KMS-11 (cell line): ENCODE measurements at regions not wholly inside any gene's neighbourhood (a gene's known extent, or its start where the extent isn't known, plus 50 kb on each side); places are given as distances from the start of the nearest gene placed in this dataset.

Experiments
- H2AFZ ChIP-seq: fragments of 200-600 bp; sonication (generic); 2 replicates; pipeline ENCODE4 v1.6.1; 2016; ENCODE audit warnings: antibody characterized with exemption, mixed run types, low read depth
- H3K27ac ChIP-seq: fragments of 200-600 bp; sonication (generic); 2 replicates; pipeline ENCODE4 v1.6.1; 2016; ENCODE audit warnings: mild to moderate bottlenecking, mixed run types
- H3K27me3 ChIP-seq: fragments of 200-600 bp; sonication (generic); 2 replicates; pipeline ENCODE4 v1.6.1; 2017; ENCODE audit warnings: mild to moderate bottlenecking, low read depth, mixed run types, moderate library complexity; ENCODE audit not compliant: insufficient read depth
- H3K36me3 ChIP-seq: fragments of 200-600 bp; sonication (generic); 2 replicates; pipeline ENCODE4 v1.6.1; 2017; ENCODE audit warnings: mild to moderate bottlenecking, mixed run types; ENCODE audit not compliant: insufficient read depth
- H3K4me1 ChIP-seq: fragments of 200-600 bp; sonication (generic); 2 replicates; pipeline ENCODE4 v1.6.1; 2016; ENCODE audit warnings: mild to moderate bottlenecking, low read depth, mixed run types; ENCODE audit not compliant: poor library complexity, severe bottlenecking
- H3K4me2 ChIP-seq: fragments of 200-600 bp; sonication (generic); 2 replicates; pipeline ENCODE4 v1.7.0; 2016; ENCODE audit warnings: mild to moderate bottlenecking, mixed run types
- H3K4me3 ChIP-seq: fragments of 200-600 bp; sonication (generic); IDR thresholded peaks from 2 replicates; pipeline ENCODE4 v1.6.1; 2017; ENCODE audit warnings: low read depth, low read length, mixed read lengths; ENCODE audit not compliant: insufficient read depth
- H3K79me2 ChIP-seq: fragments of 200-600 bp; sonication (generic); 2 replicates; pipeline ENCODE4 v1.6.1; 2016; ENCODE audit warnings: low read depth, mixed run types; ENCODE audit not compliant: insufficient read depth
- H3K9ac ChIP-seq: fragments of 200-600 bp; sonication (generic); 2 replicates; pipeline ENCODE4 v1.6.1; 2016; ENCODE audit warnings: mild to moderate bottlenecking, mixed run types
- H4K20me1 ChIP-seq: fragments of 200-600 bp; sonication (generic); 2 replicates; pipeline ENCODE4 v1.6.1; 2016; ENCODE audit warnings: mild to moderate bottlenecking, mixed run types; ENCODE audit not compliant: insufficient read depth
- TF ChIP-seq, protein P1 (sequence below): fragments of 200-600 bp; sonication (generic); conservative IDR thresholded peaks from 2 replicates; pipeline ENCODE4 v1.6.1; 2017; ENCODE audit warnings: low read depth, mild to moderate bottlenecking, antibody characterized with exemption, low read length, moderate library complexity, mixed read lengths

DNA sequence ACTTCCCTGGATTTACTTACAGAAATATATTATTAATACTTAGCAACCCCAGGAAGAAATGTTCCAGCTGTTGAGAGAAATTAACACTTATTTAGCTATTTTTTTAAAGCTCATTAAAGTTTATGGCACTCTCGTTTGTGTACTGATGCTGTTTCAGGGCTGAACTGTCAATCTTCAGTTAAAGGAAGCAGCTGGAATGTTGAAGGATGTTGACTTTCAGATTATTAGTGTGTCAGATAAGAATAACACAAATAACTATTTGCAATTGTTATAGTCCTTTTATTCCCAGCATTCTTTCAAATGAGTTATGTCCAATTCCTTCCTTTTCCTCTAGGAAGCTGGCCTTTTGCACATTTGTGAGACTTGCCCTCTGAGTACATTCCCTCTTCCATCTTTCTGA, 278.2 kb upstream of the RAG2 start:
- Histone ChIP-seq H3K4me3 (no peak overlapping the region), H3K4me2 (no peak overlapping the region), H3K79me2 (no peaks in the 10 kb centered on the region), H3K9ac (no peak overlapping the region), H3K27me3 (no peaks in the 10 kb centered on the region), H3K4me1 (no peaks in the 10 kb centered on the region), H3K27ac (no peak overlapping the region), H4K20me1 (no peaks in the 10 kb centered on the region), H2AFZ (no peak overlapping the region), H3K36me3 (no peaks in the 10 kb centered on the region)
- TF ChIP-seq, protein P1, sequence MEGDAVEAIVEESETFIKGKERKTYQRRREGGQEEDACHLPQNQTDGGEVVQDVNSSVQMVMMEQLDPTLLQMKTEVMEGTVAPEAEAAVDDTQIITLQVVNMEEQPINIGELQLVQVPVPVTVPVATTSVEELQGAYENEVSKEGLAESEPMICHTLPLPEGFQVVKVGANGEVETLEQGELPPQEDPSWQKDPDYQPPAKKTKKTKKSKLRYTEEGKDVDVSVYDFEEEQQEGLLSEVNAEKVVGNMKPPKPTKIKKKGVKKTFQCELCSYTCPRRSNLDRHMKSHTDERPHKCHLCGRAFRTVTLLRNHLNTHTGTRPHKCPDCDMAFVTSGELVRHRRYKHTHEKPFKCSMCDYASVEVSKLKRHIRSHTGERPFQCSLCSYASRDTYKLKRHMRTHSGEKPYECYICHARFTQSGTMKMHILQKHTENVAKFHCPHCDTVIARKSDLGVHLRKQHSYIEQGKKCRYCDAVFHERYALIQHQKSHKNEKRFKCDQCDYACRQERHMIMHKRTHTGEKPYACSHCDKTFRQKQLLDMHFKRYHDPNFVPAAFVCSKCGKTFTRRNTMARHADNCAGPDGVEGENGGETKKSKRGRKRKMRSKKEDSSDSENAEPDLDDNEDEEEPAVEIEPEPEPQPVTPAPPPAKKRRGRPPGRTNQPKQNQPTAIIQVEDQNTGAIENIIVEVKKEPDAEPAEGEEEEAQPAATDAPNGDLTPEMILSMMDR, result no peak

DNA sequence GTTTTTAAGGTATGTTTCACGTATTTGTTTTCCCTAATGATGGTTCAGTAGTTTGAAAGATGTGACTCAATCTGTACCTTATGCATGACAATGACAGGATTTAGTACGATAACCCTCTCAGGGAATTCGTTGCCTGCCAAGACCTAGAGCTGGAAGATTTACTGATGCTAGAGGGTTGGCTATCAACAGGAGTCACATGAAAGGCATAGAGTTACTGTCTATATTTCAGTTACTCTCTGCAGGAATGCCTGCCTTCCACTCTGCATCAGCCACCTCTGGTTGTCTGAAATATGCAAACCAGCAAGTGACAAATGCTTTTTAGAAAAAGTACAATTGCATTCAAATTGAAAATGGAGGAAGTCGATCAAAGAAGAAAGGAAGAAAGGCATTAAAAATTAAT, 276.3 kb upstream of the RAG2 start:
- no peaks in the 10 kb centered on the region for H3K4me1 ChIP-seq
- no peaks in the 10 kb centered on the region for H4K20me1 ChIP-seq
- no peak overlapping the region for H3K4me3 ChIP-seq
- no peak overlapping the region for H3K27ac ChIP-seq
- no peak overlapping the region for H3K4me2 ChIP-seq
- H3K27me3 ChIP-seq, result no peaks in the 10 kb centered on the region
- H3K9ac ChIP-seq, result no peak overlapping the region
- no peaks in the 10 kb centered on the region for H3K36me3 ChIP-seq
- TF ChIP-seq, protein P1, result no peak
- H3K79me2 ChIP-seq, result no peaks in the 10 kb centered on the region
- H2AFZ ChIP-seq, result no peak overlapping the region

DNA sequence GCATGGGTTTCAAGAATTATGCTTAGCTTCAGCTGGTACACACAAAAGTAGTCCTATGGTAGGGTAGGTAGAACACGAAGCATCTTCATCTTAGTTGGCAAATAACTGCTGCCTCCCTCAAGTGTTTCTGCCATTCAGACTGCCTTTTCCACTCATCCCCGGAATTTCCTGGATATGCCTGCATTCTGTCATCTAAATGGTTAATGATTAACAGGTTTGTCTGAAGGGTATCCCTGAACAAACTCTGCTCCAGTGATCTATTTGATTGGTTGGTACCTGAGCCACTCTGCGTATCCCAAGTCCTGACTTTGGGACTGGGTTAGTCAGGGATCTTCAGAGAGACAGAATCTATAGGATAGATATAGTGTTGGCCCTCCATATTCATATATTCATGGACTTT, 272.3 kb upstream of the RAG2 start:
- Histone ChIP-seq H3K79me2 (no peaks in the 10 kb centered on the region), H3K4me2 (no peak overlapping the region), H3K27ac (no peak overlapping the region), H3K4me3 (no peak overlapping the region), H3K4me1 (no peaks in the 10 kb centered on the region), H3K27me3 (no peaks in the 10 kb centered on the region), H3K36me3 (no peaks in the 10 kb centered on the region), H2AFZ (no peak overlapping the region), H3K9ac (no peak overlapping the region), H4K20me1 (no peaks in the 10 kb centered on the region)
- TF ChIP-seq, protein P1, result no peak

DNA sequence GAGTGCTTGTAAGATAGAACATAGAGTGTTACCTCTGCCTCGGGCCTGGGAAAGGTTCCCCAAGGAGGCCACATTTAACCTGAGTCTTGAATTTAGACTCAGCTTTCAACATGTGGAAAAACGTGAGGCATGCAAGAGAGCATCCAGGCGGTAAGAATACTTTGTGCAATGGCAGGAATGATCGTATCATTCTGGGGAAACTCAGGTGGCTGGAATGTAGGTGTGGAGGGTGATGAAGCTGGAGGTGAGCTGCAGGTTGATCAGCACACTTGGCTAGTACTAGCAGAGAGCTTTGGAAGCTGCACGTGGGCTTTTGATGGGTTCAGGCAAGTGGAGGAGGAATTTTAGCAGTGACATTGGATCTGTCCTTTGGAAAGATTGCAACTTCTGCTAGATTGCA, 270.3 kb upstream of the RAG2 start:
- no peaks in the 10 kb centered on the region for H3K27me3 ChIP-seq
- no peaks in the 10 kb centered on the region for H4K20me1 ChIP-seq
- H3K4me1 ChIP-seq, result no peaks in the 10 kb centered on the region

More for the DNA sequence above, 270.3 kb upstream of the RAG2 start:
- no peak overlapping the region for H3K9ac ChIP-seq
- H3K79me2 ChIP-seq, result no peaks in the 10 kb centered on the region
- TF ChIP-seq, protein P1, result no peak
- no peak overlapping the region for H3K4me2 ChIP-seq
- H3K4me3 ChIP-seq, result no peak overlapping the region
- H3K36me3 ChIP-seq, result no peaks in the 10 kb centered on the region
- no peak overlapping the region for H3K27ac ChIP-seq
- no peak overlapping the region for H2AFZ ChIP-seq
